ENCODE measurements at regions not wholly inside any gene's neighbourhood (a gene's known extent, or its start where the extent isn't known, plus 50 kb on each side); places are given as distances from the start of the nearest gene placed in this dataset.

DNA sequence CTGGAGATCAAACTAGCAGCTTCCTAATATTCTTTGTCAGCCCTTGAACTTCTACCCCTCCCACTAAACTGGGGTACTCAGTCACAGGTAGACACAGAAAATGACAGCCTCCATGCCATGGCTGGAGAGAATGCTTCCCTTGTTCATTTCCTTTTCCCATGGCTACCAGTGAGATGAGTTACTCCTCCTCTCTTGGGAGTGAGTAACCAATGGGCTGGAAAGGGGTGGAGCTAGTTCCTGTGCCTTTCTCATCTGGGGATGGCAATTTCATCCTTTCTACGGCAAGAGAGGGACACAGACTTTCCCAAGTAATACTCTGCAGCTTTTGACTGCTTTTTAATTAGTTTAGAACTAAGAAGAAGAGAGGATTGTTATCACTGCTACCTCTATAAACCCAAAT lies 1045.6 kb upstream of the WWC1 start:
- Histone ChIP-seq H3K36me3 (ENCODE audit: control insufficient read depth in 4 of 4, insufficient read depth in 3 of 4, low read depth in 1 of 4, low read length in 3 of 4) (no peaks in the 10 kb centered on the region), H3K9me3 (ENCODE audit: control insufficient read depth in 4 of 4, low read length in 3 of 4) (no peaks in the 10 kb centered on the region), H3K27ac (ENCODE audit: low read depth in 1 of 2, low read length in 2 of 2) (no peak overlapping the region), H3K9ac (ENCODE audit: low read depth in 1 of 2, low read length in 2 of 2) (no peak overlapping the region), H3K4me1 (ENCODE audit: control insufficient read depth in 4 of 4, insufficient read depth in 4 of 4, low read length in 3 of 4) (peaks cover 0 to 3% (median 0%) of the 10 kb centered on the region in 4 donors), H3K4me3 (ENCODE audit: low read depth in 1 of 3, low read length in 3 of 3) (no peak overlapping the region), H3K27me3 (ENCODE audit: control insufficient read depth in 4 of 4, insufficient read depth in 4 of 4, low read length in 3 of 4) (no peaks in the 10 kb centered on the region)
- 70% methylated on average over 1 of the region's 1 CpG for WGBS
- TF ChIP-seq SP1 (IDR thresholded peaks at IDR 0.05) (no peak), RXRA (IDR thresholded peaks at IDR 0.05) (no peak), YY1 (IDR thresholded peaks at IDR 0.05) (no peak), ZBTB33 (IDR thresholded peaks at IDR 0.05) (no peak), FOXA2 (IDR thresholded peaks at IDR 0.05) (no peak), GABPA (IDR thresholded peaks at IDR 0.05 in 1 of 2, conservative IDR thresholded peaks at IDR 0.05 in 1 of 2) (no peak), CTCF (IDR thresholded peaks at IDR 0.05; ENCODE audit: low read depth, low read length, missing input control) (no peak), HNF4G (IDR thresholded peaks at IDR 0.05) (no peak), EGR1 (IDR thresholded peaks at IDR 0.05; ENCODE audit: low read depth in 2 of 2) (no peak), TAF1 (conservative IDR thresholded peaks at IDR 0.05) (no peak), JUND (IDR thresholded peaks at IDR 0.05) (no peak)
- DNase-seq (ENCODE audit: low spot score): no peak

- 76% methylated on average over 4 of the region's 4 CpGs for WGBS
- Histone ChIP-seq H3K9ac (ENCODE audit: low read depth in 1 of 2, low read length in 2 of 2) (no peak overlapping the region), H3K36me3 (ENCODE audit: control insufficient read depth in 4 of 4, insufficient read depth in 3 of 4, low read depth in 1 of 4, low read length in 3 of 4) (no peaks in the 10 kb centered on the region), H3K4me1 (ENCODE audit: control insufficient read depth in 4 of 4, insufficient read depth in 4 of 4, low read length in 3 of 4) (peaks cover 0 to 16% (median 0%) of the 10 kb centered on the region in 4 donors), H3K9me3 (ENCODE audit: control insufficient read depth in 4 of 4, low read length in 3 of 4) (no peaks in the 10 kb centered on the region), H3K27me3 (ENCODE audit: control insufficient read depth in 4 of 4, insufficient read depth in 4 of 4, low read length in 3 of 4) (no peaks in the 10 kb centered on the region), H3K27ac (ENCODE audit: low read depth in 1 of 2, low read length in 2 of 2) (no peak overlapping the region), H3K4me3 (ENCODE audit: low read depth in 1 of 3, low read length in 3 of 3) (no peak overlapping the region)
- TF ChIP-seq, protein P1, sequence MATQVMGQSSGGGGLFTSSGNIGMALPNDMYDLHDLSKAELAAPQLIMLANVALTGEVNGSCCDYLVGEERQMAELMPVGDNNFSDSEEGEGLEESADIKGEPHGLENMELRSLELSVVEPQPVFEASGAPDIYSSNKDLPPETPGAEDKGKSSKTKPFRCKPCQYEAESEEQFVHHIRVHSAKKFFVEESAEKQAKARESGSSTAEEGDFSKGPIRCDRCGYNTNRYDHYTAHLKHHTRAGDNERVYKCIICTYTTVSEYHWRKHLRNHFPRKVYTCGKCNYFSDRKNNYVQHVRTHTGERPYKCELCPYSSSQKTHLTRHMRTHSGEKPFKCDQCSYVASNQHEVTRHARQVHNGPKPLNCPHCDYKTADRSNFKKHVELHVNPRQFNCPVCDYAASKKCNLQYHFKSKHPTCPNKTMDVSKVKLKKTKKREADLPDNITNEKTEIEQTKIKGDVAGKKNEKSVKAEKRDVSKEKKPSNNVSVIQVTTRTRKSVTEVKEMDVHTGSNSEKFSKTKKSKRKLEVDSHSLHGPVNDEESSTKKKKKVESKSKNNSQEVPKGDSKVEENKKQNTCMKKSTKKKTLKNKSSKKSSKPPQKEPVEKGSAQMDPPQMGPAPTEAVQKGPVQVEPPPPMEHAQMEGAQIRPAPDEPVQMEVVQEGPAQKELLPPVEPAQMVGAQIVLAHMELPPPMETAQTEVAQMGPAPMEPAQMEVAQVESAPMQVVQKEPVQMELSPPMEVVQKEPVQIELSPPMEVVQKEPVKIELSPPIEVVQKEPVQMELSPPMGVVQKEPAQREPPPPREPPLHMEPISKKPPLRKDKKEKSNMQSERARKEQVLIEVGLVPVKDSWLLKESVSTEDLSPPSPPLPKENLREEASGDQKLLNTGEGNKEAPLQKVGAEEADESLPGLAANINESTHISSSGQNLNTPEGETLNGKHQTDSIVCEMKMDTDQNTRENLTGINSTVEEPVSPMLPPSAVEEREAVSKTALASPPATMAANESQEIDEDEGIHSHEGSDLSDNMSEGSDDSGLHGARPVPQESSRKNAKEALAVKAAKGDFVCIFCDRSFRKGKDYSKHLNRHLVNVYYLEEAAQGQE (IDR thresholded peaks at IDR 0.05): no peak
- TF ChIP-seq HNF4G (IDR thresholded peaks at IDR 0.05) (no peak), TAF1 (conservative IDR thresholded peaks at IDR 0.05) (no peak), JUND (IDR thresholded peaks at IDR 0.05) (no peak), SP1 (IDR thresholded peaks at IDR 0.05) (no peak), CTCF (IDR thresholded peaks at IDR 0.05; ENCODE audit: low read depth, low read length, missing input control) (no peak), FOXA2 (IDR thresholded peaks at IDR 0.05) (no peak), GABPA (IDR thresholded peaks at IDR 0.05 in 1 of 2, conservative IDR thresholded peaks at IDR 0.05 in 1 of 2) (no peak), FOXA1 (IDR thresholded peaks at IDR 0.05) (no peak), YY1 (IDR thresholded peaks at IDR 0.05) (no peak), HNF4A (conservative IDR thresholded peaks at IDR 0.05) (no peak), RXRA (IDR thresholded peaks at IDR 0.05) (no peak), EGR1 (IDR thresholded peaks at IDR 0.05; ENCODE audit: low read depth in 2 of 2) (no peak), RAD21 (IDR thresholded peaks at IDR 0.05) (no peak), NR2F2 (IDR thresholded peaks at IDR 0.05) (no peak)
- TF ChIP-seq, protein P2, sequence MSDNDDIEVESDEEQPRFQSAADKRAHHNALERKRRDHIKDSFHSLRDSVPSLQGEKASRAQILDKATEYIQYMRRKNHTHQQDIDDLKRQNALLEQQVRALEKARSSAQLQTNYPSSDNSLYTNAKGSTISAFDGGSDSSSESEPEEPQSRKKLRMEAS (IDR thresholded peaks at IDR 0.05): no peak
- TF ChIP-seq, protein P3, sequence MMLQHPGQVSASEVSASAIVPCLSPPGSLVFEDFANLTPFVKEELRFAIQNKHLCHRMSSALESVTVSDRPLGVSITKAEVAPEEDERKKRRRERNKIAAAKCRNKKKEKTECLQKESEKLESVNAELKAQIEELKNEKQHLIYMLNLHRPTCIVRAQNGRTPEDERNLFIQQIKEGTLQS (IDR thresholded peaks at IDR 0.05): no peak
- DNase-seq (ENCODE audit: low spot score): no peak
Measured at GRCh38 chr5:167247816-167248215, 1043.6 kb upstream of the WWC1 start.

Measured in liver (tissue), 8 donors.